ENCODE measurements at regions not wholly inside any gene's neighbourhood (a gene's known extent, or its start where the extent isn't known, plus 50 kb on each side); places are given as distances from the start of the nearest gene placed in this dataset.

GRCh38 chr11:109799604-109800003 is 293.6 kb upstream of the ZC3H12C start:
- no peak for DNase-seq (ENCODE audit: low spot score)

GRCh38 chr11:109804911-109805310 is 288.3 kb upstream of the ZC3H12C start:
- no peak for DNase-seq (ENCODE audit: low spot score)

- DNase-seq (ENCODE audit: low spot score), result no peak
Observed at GRCh38 chr11:109806205-109806604, 287.0 kb upstream of the ZC3H12C start.

- DNase-seq (ENCODE audit: low spot score), result no peak
Observed at GRCh38 chr11:109808569-109808968, 284.6 kb upstream of the ZC3H12C start.

- no peak for DNase-seq (ENCODE audit: low spot score)
Observed at GRCh38 chr11:109814824-109815223, 278.4 kb upstream of the ZC3H12C start.

GRCh38 chr11:109815500-109816150 is 277.6 kb upstream of the ZC3H12C start:
- DNase-seq (ENCODE audit: low spot score), result no peak

- no peak for DNase-seq (ENCODE audit: low spot score)
Observed at GRCh38 chr11:109818290-109818689, 274.9 kb upstream of the ZC3H12C start.

- DNase-seq (ENCODE audit: low spot score), result no peak
Observed at GRCh38 chr11:109819410-109819809, 273.8 kb upstream of the ZC3H12C start.

- DNase-seq (ENCODE audit: low spot score), result no peak
Observed at GRCh38 chr11:109821511-109821910, 271.7 kb upstream of the ZC3H12C start.

- DNase-seq (ENCODE audit: low spot score), result no peak
Observed at GRCh38 chr11:109822436-109823102, 270.6 kb upstream of the ZC3H12C start.

GRCh38 chr11:109828387-109828786 is 264.8 kb upstream of the ZC3H12C start:
- DNase-seq (ENCODE audit: low spot score), result no peak

GRCh38 chr11:109838026-109838425 is 255.2 kb upstream of the ZC3H12C start:
- no peak for DNase-seq (ENCODE audit: low spot score)

- DNase-seq (ENCODE audit: low spot score), result no peak
Observed at GRCh38 chr11:109845437-109845836, 247.8 kb upstream of the ZC3H12C start.

GRCh38 chr11:109847621-109848020 is 245.6 kb upstream of the ZC3H12C start:
- DNase-seq (ENCODE audit: low spot score), result no peak

- DNase-seq (ENCODE audit: low spot score), result no peak
Observed at GRCh38 chr11:109849051-109849450, 244.1 kb upstream of the ZC3H12C start.

GRCh38 chr11:109849946-109850345 is 243.2 kb upstream of the ZC3H12C start:
- DNase-seq (ENCODE audit: low spot score), result no peak

- DNase-seq (ENCODE audit: low spot score), result no peak
Observed at GRCh38 chr11:109851780-109852390, 241.3 kb upstream of the ZC3H12C start.

GRCh38 chr11:109853156-109853776 is 239.9 kb upstream of the ZC3H12C start:
- DNase-seq (ENCODE audit: low spot score), result no peak

- DNase-seq (ENCODE audit: low spot score), result no peak
Observed at GRCh38 chr11:109854731-109855130, 238.5 kb upstream of the ZC3H12C start.

GRCh38 chr11:109856928-109857327 is 236.3 kb upstream of the ZC3H12C start:
- no peak for DNase-seq (ENCODE audit: low spot score)

- no peak for DNase-seq (ENCODE audit: low spot score)
Observed at GRCh38 chr11:109857637-109858036, 235.6 kb upstream of the ZC3H12C start.

GRCh38 chr11:109858152-109858551 is 235.0 kb upstream of the ZC3H12C start:
- no peak for DNase-seq (ENCODE audit: low spot score)

Data from mucosa of gallbladder (tissue), 1 donor.